Inflammatory macrophage (primary cell): ENCODE measurements at regions not wholly inside any gene's neighbourhood (a gene's known extent, or its start where the extent isn't known, plus 50 kb on each side); places are given as distances from the start of the nearest gene placed in this dataset.

Source experiments
- DNase-seq, 2 donors: peaks; one replicate each; pipeline ENCODE4 v3.0.0-alpha.2; 2020 to 2022

DNA sequence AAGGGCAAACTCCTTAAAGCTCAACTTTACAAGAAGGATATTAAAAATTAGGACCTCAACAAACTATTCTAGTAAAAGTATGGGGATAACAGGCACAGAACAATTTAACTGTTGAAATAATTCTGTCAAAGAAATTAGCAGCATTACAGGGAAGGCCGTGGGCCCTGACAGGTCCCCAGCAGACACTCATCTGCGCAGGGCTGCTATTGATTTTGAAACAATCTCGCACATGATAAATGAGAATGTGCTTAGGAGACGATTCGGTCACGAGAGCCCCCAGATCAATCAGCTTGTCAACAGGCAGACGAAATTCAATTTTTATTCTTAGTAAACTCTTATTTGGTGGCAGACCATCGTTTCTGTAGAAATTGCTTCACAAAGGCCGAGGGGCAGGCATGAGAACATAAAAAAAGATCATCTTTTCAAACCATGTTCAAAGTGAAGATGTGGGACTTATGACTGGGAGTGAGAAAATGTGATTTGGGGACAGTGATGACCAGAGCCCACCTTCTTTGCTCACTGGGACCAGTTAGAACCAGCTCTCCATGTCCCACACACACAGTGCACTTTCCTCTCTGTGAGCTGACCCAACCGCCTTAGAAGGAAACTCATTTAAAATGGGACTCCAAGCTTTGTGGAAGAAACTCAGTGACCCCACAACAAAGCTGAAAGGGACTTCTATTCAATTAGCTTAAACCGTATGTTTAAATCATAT, 654.5 kb downstream of the TOX3 start:
- no peak for DNase-seq

DNA sequence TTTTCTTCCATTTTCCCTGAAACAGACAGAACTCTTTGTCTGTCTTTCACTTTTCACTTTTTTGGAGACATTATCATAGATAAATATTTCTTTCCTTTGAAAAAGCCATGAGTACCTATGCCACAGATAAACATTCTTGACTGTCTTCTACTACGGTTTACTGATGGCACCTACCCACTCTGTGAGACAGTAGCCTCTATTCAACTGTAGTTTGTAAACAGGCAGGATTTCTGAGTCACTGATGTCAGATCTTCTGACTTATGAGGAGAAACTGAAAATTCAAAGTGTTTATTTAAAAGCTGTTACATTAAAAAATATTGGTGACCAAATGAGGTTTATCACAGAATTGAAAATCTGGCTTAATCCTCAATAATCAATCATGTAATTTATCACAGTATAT, 658.4 kb downstream of the TOX3 start:
- DNase-seq = no peak

DNA sequence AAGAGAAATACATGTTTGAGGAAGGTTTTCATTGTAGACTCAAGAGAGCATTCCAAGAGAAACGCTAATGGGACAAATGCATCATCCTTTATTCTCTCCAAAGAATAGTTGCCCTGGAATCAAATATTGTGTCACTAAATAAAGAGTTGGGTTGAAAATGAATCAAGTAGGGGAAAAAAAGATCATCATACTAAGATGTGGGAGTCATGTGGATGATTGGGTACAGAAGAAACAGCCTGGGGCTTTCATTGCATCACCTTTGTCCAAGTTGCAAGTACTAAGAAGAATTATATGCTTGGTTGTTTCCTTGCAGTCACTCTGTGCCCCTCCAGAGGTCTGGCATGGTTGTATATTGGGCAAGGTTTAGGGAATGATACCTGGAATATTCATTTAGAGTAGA, 658.9 kb downstream of the TOX3 start:
- DNase-seq = no peak

DNA sequence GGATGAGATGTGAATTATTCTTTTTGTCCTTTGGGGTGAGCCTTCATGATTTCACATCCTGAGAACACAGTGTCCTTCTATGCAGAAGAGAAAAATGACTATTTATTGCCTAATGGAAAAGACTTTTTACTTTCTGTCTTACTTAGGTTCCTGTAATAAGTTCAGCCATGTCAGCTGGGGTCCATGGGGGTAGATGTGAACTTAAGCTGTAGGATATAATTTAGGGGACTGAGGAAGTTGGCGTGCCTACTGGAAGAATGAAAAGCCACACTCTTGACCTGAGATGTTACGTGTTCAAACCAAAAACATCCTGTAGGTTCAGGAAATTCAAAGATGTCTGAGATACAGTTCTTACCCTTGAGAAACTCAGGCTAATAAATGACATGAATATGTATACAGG, 660.5 kb downstream of the TOX3 start:
- DNase-seq = no peak

DNA sequence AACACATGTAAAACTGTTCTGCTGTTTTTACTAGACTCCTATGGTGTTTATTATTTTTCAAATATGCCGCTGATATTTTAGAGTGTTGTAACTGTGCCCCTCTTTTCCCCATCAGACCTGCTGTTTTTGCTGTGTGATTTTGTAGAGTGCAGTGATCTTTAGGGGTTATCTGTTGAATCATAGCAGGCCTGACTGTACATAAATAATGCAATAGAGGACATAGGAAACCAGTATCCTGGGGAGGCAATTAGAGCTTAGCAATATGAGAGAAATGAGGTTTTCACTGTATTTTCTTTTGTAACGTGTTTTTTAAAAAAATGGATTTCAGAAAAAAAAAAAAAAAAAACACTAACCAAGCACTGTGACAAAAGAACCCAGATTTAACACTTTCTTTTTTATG, 662.2 kb downstream of the TOX3 start:
- DNase-seq = no peak

DNA sequence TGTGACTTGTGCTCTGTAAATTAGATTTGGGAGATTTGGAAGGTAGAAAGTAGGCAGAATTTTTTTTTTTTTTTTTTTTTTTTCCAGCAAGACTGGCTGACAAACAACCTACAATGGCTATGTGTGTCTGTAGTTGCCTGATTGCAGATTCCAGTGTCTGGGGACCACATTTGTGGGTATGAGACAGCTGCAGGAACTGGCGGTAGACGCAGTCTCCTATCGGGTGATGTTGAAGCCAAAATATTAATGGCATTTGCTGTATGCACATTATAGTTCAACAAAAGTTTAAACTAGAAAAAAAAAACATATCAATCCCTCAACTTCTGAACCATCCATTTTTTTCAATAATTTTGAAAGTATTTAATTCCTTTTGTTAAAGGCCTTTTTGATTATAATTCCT, 665.2 kb downstream of the TOX3 start:
- no peak for DNase-seq

DNA sequence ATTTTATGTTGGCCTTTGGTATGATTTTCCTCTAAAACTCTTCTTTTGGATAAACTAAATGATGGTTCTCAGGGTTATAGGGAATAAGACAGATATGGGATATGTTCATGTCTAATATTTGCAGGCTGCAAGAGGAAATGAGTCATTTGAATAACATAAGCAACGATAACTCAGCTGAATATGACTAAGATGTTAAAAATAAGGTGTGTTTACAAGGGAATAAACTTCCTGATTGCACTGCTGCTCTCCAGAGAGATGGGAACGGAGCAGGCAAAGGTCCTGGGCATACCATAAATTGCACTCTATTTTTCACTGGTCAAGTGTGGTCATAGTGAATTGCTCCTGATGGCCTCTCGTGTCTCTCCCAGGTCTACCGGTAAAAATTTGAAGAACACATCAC, 666.2 kb downstream of the TOX3 start:
- DNase-seq = no peak

DNA sequence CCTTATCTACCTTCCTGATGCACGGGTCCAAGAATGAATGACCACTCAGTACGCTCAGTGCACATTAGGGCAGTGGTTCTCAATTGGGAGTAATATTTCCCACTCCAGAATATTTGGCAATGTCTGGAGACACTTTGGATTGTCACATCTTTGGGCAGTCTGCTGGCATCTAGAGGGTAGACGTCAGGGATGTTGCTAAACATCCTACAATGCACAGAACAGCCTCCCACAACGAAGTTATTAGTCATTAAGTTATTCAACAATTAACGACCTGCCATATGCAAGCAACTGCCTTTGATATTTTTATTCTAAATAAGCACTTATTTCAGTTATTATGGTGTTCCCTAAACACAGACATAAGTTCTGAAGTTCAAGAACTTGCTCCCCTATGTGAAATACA, 669.3 kb downstream of the TOX3 start:
- no peak for DNase-seq

DNA sequence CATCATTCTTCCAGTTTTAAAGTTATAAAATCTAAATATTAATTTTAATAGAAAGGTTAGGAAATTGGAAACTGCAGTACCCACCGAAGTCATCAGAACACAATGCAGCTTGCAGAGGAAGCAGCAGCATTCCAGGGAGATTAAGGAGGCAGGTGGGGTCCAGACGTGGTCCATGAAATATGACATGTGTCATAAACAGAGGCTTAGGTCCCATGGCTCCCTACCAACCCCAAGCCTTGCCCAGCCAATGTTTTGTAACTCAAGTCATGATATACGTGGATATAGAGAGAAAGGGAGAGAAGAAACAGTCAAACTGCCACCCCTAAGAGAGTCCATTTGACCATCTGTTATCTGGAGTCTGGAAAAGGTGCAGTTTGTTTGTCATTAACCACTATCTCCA, 670.0 kb downstream of the TOX3 start:
- DNase-seq = no peak

DNA sequence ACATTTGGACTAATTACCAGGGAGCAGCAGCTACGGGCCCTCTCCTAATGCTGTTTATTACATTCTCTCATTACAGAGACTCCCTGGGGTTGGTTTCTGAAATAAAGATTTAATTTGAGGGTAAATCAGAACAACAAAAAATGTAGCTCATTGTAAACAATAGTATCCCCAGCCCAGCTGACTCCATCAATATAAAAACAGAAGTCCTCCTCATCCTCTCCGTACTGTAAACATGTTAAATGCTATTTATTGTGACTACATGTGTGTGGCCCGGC, 670.4 kb downstream of the TOX3 start:
- no peak for DNase-seq

DNA sequence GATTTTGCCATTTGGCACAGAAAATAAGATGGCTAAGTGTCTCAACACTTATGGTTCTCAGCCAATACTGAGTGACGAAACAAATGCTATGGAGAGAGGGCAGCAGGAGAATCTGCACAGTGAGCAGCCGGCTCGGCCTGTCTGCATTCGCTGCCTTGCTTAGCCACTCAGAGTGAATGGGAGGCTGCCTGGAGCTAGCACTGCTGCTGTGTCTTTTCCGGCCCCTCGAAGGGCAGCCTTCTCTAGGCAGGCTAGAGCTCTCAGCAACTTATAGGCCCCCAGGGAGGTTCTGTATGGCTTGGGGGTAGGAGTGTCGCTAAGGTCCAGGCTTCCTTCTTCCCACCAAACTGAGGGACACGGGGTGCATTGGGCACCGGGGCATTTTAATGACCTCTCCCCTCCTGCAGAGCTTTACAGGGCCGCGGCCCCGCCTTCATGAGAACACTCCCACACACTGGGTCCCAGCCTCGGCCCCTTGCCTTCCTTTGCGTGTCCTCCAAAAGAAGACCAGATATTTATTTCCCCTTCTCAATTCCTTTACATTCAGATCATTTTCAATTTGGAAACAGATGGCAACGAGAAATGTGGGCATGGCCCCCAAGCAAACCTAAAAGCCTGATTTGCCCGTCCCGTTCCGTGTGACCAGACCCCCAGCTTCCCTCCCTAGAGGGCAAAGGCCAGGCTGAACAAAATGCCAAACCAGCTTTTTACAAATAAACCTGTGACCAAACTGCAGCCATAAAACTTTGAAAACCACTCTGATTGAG, 670.9 kb downstream of the TOX3 start:
- no peak for DNase-seq

DNA sequence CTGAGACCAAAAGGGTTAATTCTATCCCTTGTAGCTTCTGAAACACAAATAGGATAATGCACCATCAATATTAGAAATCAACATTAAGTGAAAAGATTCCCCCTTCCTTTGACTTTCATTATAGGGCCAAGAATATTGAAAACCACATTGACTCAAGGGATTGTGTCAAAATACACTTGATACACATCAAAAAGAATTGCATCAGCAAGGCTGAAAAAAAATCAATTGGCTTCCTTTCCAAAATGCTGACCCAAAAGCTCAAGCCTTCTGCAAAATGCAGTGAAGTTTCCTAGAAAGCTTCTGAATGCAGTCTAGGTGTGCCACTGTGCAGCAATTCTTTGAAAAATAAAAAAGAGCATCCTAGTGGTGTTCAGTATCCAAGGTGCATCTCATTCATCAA, 674.4 kb downstream of the TOX3 start:
- DNase-seq = no peak

DNA sequence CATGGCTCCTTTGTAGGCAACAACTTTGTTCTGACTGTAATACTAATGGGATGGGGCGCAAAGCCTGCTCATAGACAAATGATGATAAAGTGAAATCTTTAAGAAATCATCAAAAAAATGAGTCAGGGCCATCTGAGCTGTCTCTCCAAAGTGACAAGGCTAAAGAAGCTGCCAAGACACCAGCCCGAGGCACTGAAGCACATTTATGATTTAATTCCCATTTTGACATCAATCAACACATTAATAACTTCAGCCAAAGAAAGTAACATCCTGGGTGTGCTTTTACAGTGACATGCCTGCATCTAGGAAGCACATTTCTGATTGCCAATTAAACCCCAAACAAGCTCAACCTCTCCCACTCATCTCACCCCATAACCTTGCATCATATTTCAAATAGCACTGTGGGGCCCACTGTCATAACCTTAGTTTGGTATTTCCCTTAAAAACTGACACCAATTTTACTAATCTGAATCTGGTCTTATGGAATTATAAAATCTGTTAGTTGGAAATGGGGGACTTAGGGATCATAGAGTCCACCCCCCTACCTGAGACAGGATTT, 676.6 kb downstream of the TOX3 start:
- DNase-seq = no peak

DNA sequence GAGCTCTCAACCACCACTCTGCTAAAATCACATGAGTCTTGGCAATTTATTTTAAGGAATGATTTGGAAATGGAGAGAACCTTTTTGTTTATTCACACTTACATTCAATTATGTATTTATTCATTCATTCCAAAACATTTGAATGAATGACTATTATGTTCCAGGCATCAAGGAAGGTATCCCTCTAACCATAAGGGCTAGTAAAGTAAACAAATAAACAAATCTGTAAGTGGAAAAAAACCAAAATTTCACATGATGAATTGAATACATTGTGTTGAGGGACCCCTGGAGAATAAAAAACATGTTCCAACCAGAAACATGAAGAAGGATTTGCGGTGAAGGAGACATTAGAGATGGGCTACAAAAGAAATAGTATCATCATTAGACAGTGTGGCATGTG, 677.8 kb downstream of the TOX3 start:
- DNase-seq = no peak

DNA sequence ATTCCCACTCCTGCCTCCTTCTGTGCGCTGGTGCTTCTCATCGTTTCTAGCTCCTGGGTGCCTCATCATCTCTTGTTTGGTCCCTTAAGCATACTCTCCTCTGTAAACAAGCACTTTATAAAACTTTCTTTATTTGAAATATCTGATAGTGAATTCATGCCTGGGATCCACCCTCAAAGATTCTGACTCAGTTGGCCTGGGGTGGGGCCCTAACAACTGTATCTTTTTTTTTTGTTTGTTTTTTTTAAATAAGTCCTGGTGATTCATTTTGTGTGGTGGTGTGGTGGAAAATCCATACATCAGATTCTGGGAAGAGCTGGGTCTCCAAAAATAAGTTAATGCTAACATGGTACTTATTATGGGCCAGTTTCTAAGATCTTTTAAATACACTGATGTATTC, 678.3 kb downstream of the TOX3 start:
- no peak for DNase-seq

DNA sequence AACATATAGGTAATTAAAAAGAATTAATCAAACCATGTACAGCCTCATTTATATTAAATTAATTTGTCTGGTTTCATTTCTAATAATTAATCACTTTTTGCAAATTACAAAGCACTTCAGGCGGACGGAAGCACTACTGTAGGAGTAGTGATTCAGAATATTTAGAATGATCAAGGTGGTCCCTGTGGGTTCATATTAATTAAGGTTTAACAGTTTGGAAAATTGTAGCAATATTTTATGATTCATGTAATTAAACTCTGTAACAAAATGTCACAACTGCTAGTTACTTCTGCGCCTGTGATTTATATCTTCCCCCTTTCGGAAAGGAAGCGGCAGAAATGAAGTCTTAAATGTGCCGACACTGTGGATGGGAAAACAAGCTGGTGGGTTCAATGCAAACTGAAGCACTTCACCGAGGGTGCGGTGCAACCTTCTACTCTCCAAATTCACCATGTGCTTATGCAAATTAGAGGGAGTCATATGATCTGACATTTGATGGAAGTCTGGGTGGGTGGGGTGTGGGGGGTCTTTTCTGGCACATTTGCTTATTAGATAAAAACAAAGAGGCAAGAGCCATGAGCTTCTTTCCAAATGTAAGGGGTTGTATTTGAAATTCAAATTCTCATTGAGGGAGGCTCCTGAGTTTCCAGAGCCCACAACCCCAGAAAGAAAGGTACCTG, 679.4 kb downstream of the TOX3 start:
- DNase-seq = no peak

DNA sequence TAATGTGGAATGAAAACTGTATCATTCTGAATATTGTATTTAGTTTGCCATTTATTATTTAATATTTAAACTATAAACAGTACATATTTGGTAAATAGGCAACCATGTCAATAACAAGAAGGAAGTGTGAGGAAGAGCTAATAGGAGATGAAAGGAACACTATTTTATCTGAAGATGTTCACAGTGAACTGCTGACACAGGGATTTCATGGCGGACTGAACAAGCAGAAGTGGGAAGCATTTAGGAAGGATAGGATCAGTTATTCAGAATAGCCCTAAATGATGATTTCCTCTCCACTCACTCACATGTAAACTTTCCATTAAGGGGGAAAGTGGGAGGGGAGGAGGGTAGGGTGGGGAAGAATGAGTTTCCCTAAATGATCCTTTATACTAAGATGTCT, 682.4 kb downstream of the TOX3 start:
- no peak for DNase-seq

DNA sequence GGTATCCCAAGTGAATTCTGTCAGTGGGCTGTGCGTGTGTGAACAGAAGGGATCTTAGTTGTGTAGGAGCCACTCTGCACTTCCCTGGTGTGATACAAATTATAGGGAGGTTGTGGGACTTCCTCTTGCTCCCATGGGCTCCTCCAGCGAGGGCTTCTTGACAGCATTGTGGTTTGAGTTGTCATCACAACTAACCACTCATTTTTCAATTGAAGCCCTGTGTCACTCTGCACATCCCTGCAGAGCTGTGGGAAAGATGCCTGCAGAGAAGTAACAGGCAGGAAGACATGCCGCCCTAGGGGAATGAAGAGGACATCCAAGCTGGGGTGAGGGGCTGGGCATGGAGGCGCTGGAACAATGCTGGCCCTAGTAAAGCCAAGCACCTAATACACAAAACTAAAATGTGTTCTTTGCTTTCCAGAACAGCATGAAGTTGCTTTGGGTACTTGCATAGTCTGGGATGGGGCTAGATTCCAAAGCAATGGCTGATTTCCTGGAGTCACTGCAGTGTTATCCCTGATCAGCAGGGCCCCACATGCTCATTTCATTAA, 692.5 kb downstream of the TOX3 start:
- DNase-seq = no peak

DNA sequence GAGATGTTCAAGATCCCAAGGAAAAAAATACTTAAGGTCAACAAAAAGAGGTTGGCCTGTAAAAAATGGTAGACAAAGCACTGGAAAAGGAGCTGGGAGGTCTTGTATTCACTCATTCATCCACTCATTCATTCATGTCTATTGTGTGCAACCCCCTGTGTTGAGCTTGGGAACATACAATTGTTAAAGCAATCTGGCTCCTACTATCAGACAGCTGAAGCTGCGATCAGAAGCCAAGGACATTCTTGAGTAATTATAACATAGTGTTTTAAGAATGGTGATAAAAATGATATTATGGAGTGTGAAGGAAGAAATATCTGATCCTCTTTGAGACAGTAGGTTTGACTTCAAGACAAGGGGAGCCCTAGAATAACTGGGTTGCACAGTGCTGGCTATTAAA, 693.4 kb downstream of the TOX3 start:
- no peak for DNase-seq

DNA sequence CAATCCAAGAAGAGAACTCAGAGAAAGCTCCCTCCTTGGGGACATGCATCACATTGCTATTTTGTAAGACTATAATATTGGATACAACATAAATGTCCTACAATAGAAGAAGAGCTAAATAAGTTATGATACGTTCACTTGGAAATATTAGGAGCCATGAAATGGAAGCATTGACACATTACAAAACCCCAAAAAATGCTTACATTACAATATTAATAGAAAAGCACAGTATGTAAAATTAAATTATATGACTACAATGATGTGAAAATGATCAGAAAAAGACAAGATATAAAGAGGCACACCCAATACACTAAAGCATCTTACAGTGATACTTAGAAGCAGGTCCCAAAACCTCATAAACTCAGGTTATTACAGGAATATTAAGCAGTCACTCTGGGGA, 694.1 kb downstream of the TOX3 start:
- DNase-seq = no peak

DNA sequence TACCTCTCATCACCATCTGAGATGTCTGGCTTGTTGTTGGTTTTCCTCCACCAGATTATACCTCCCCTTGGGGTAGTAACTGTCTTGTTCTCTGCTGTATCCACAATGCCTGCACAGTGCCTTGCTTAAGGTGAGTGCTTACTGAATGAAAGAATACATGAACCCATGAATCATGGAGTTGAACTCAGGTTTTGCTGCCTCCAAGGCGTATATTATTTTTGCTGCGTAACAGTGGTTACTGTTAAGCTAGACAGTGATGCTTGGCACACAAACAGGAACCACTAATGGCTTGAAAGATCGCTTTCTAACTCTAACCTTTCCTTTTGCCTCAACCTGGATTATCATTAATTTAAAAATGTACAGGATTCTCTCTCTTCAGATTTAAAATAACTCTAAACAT, 695.8 kb downstream of the TOX3 start:
- DNase-seq = no peak

DNA sequence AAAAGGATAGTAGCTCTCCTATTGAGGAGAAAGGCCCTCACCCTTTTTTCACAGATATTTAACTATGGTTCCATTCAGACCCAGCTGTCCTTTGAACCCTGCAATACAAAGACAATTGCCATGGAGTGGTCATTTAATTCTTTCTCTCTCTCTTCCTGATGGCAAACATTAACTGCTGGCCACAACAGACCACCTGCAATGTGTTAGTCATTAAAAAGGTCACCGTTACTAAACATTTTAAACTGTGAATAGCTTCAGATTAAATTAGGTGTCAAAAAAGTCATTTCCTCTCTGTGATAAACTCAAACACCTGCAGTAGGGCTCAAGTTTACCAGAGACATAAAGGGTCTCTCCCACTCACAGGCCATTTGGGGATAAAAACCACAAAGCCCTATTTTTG, 697.2 kb downstream of the TOX3 start:
- no peak for DNase-seq

DNA sequence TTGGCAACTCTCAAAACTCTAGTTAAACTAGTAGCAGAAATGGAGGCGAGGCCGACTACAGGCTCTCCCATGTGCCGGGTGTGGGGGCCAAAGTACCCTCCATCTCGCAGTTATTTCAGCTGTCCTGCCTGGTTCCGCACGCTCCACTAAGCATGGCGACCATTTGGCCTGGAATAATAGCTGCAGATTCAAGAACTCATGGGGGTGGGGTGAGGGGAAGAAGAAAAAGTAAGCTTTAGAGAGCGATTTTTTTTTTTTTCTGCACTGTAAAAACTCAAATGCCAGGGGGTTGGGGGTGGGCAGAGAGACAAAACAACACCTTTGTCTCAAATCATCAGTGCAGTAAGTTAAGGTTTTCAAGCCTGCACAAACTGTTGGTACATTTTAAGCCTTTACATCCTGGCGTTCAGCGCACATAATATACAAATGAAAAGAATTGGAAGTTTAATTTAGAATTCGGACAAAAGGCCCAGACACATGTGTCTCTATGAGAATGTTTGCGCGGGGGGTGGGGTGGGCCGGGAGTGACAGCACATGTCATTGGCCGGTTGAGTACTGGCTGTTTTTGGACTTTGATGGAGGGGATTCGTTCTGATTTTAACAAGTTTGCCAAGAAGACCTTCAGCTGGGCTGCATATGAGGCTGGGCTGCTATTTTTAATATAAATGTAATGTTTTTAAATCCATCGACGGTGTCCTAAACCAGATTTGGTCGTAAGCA, 694.7 kb upstream of the SALL1 start:
- no peak for DNase-seq
